GM21515 (cell line): ENCODE measurements at regions not wholly inside any gene's neighbourhood (a gene's known extent, or its start where the extent isn't known, plus 50 kb on each side); places are given as distances from the start of the nearest gene placed in this dataset.
"Not testable (repeated sequence)": the region's sequence is repeated elsewhere in the genome, so short reads cannot be mapped to it uniquely, and the experiment has no call there.

Experiments
- ATAC-seq: cut with Tn5 transposase; IDR thresholded peaks from one replicate; pipeline ENCODE4 v1.9.1; 2021; ENCODE audit not compliant: unreplicated experiment

GRCh38 chr10:10745291-10745690, 272.4 kb upstream of the CELF2 start:
- no peak for ATAC-seq

DNA sequence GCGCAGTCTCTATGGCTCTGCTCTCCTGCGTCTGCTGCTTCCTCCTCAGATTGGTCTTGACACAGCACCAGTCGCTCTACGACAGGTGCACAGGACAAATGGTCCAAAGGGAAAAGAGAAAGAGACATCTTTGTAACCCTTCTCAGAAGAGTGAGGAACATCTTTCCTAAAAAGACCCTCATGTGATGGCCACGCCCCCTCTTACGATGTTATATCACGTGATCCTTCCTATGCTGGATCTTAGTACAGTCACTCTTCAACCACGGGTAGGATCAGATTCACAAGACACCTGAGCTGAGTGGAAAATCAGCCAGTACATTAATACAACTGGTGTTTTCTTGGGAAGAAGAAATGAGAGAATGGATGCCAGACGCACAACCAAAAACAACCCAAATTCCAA, 262.2 kb upstream of the CELF2 start:
- no peak for ATAC-seq

- no peak for ATAC-seq
Measured at GRCh38 chr10:10758306-10758705, 259.4 kb upstream of the CELF2 start.

GRCh38 chr10:10759806-10760205, 257.9 kb upstream of the CELF2 start:
- not testable (repeated sequence) for ATAC-seq

- ATAC-seq = no peak
Measured at GRCh38 chr10:10765017-10765416, 252.7 kb upstream of the CELF2 start.

DNA sequence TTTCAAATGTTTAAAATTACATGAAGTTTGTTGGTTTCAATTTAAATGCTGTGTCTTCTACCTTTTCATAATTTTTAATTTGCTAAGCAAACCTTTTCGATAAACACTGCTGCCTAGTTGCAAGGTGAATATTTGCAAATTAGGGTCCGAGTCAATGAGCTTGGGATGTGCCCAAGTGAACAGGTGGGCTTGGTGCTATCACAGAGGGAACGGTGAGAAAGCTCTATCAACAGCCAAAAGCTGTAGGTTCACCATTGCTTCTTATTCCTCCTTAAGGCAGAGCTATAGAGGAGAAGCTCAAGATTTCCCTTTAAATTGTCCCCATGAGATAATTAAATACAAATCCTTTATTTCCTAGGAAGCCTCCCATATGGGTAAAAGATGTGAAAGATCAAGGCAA, 245.3 kb upstream of the CELF2 start:
- ATAC-seq = no peak

- no peak for ATAC-seq
Measured at GRCh38 chr10:10772874-10773508, 244.7 kb upstream of the CELF2 start.

GRCh38 chr10:10774416-10774815, 243.3 kb upstream of the CELF2 start:
- ATAC-seq = no peak

- ATAC-seq = no peak
Measured at GRCh38 chr10:10776363-10776762, 241.3 kb upstream of the CELF2 start.

- no peak for ATAC-seq
Measured at GRCh38 chr10:10777279-10777678, 240.4 kb upstream of the CELF2 start.

DNA sequence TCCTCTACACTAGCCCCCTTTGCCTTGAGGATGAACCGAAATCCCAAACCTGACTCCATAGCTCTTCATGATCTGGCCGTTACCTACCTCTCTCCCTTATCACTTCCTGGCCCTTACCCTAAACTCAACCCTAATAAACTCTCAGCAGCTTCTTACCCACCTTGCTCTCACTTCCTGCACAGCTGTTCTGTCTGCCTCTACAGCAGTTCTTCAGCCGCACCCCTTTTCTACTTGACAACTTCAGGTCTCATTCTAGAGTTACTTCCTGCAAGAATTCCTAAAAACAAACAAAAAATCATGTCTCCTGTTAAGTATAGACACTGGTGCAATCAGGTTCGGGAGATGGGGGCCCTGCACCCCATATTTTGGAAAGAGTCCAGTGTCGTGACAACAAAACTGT, 239.9 kb upstream of the CELF2 start:
- ATAC-seq = no peak

- no peak for ATAC-seq
Measured at GRCh38 chr10:10778959-10779358, 238.7 kb upstream of the CELF2 start.

GRCh38 chr10:10779511-10779910, 238.2 kb upstream of the CELF2 start:
- ATAC-seq = no peak

- ATAC-seq = no peak
Measured at GRCh38 chr10:10780746-10781145, 236.9 kb upstream of the CELF2 start.

DNA sequence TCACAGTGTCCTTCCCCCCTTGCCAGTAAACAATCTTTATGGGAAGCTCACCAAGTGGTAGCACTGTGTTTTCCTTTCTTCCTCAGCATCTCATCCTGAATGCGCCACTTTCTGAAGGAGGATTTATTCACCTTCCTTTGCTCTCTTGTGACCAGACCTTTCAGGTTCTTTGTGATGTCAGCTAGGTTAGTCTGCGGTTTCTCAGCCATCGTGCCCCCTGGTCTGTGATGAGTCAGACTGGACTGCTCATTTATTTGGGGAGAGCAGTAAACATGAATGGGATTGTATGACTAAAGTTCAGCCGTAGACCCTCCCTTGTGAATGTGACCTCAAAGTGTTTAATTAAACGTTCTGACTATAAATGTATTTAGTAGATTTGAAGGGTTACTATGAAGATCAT, 235.1 kb upstream of the CELF2 start:
- ATAC-seq = no peak

DNA sequence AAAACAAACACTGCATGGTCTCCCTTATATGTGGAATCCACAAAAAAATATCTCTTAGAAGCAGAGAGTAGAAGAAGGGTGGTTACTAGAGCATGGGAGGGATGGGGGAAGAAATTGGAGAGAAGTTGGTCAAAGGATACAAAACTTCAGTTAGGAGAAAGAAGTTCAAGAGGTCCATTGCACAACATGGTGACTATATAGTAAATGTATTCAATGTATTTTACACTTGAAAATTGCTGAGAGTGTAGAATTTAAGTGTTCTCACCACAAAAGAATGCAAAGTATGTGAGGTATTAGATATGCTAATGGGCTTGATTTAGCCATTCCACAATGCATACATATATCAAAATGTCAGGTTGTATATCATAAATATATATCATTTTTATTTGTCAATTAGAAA, 232.0 kb upstream of the CELF2 start:
- no peak for ATAC-seq

DNA sequence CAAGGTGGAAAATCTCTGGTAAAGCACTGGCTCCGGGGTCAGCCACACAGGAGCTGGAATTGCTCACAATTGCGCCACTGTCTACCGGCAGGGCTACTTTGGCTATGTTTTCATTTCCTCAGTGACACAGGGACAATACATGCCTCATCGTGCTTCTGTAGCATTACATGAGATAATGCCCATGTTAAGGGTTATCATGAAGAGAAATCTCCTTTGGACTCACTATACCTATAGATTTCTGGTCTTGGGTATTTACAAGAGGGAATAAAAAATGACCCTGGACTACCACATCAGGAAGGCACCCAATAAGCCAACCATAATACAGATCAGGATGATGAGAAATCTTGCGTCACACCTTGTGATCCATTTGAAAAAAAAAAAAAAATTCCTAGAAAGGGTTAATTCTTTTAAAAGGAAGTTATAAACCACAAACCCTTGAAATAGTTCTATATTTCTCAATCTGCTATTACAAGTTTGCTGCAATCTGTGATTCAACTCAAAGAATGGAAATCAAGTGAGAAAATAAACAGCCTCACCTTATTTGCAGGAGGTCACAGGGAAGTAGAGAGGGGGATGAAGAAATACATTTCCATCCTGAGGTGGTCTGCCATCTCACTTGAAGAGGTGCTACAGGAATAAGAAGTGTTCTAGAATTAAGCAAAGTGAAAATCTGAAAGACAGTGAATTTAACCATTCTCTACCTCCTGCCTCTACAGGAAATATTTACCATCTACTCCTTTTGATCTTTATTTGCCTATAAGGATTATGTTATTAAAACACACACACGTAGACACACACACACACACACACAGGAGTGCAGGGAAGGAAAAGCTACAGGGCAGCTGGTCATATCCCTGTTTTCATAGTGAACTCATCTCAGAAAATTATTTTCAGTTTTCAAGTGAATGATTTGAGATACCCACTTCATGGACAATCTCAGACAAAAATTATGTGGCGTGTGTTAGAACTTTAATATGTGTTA, 231.3 kb upstream of the CELF2 start:
- ATAC-seq = no peak

DNA sequence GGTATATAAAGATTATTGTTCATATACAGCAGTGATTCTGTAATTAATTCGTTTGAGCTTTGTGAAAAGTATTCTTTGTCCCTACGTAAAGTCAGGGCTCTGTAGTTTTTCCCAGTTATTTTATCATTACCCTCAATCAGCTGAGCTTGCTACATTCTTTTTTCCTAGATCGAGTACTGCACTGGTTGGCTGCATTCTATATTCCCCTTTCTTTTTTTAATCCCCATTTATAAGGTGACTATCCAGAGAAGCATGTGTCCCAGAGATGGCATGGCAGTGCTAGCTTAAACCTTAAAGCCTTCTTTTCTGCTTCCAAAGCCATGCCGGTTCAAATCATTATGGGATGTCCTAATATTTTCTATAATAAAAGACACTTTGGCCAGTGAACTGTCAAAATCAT, 230.1 kb upstream of the CELF2 start:
- no peak for ATAC-seq

DNA sequence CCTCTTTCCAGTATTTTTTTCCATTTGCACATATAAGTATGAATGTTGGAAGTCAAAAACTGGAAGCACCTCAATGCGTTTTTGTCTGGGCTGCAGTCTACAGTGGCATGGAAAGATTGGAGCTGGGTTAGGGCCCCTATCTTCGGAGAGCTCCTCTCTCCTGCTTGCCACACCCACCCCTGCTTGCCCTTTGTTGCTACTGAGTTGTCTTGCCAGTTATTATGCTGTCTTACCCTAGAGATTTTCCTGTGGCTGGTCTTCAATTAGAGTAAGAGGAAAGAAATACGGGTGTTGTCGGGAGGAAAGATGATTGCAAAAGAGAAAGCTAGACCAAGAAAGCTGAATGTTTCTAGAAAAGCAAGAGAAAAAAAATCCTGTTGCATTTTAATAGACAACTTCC, 228.9 kb upstream of the CELF2 start:
- ATAC-seq = no peak

- ATAC-seq = no peak
Measured at GRCh38 chr10:10791869-10792268, 225.8 kb upstream of the CELF2 start.

DNA sequence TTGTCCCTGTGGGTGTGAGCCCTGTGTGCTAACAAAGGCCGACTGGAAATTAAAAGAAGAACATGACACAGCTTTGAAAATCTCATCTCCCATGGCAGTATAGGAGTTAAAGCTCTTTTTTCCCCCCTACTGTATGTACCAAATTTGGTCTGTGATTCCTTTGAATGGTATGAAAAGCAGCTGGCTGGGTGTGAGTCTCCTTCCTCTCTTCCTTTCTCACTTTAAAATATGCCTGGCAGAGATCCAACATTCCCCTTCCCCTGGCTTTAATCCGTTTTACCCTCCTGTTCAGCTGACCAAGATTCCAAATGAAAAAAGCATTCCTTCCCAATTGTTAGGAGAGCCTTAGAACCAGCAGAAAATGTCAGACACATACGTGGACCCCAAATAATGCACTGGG, 225.0 kb upstream of the CELF2 start:
- ATAC-seq = no peak

- no peak for ATAC-seq
Measured at GRCh38 chr10:10794046-10794445, 223.6 kb upstream of the CELF2 start.
